ENCODE measurements at regions not wholly inside any gene's neighbourhood (a gene's known extent, or its start where the extent isn't known, plus 50 kb on each side); places are given as distances from the start of the nearest gene placed in this dataset.

DNA sequence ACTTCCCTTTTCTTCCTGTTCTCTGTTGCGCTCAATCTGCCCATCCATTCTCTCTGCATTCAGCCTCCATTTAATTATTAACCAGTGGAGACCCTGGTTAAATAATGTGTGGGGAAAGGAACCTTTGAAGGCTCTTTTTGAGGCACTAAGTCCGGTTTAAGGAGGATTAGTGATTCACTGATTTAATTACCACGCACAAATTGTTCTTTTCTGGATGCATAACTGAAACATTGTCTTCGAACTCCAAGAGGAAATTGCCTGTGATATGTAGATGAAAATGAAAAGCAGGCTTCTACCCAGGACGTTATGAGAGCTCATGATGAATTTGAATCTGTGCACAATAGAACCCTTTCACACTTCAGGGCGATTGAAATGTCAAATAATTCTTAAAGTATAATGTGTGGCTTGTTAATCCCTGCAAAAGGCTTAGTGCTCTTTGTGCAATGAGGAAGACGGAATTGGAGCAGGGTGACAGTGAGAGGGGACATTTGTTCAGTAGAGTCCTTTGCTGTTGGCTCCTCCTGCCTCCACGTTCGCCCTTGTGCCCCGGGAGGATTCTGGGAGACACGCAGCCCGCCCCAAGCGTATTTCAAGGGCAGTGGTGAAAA is 51.1 kb upstream of the ZNF236 start:
- intact Hi-C loops (cut with DNase I): no loop called here
- DNase-seq: no peak

DNA sequence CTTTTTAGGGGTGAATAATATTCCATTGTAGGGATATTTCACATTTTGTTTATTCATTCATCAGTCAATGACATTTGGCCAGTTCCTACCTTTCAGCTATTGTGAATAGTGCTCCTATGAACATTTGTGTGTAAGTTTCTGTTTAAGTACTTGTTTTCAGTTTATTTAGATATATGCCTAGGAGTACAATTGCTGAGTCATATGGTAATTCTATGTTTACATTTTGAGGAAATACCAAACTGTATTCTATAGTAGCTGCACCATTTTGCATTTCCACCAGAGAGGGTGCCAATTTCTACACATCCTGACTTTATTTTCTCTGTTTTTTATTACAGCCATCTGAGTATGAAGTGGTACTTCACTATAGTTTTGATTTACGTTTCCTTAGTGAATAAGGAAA is 54.4 kb upstream of the ZNF236 start:
- intact Hi-C loops (cut with DNase I): no loop called here
- DNase-seq: no peak

DNA sequence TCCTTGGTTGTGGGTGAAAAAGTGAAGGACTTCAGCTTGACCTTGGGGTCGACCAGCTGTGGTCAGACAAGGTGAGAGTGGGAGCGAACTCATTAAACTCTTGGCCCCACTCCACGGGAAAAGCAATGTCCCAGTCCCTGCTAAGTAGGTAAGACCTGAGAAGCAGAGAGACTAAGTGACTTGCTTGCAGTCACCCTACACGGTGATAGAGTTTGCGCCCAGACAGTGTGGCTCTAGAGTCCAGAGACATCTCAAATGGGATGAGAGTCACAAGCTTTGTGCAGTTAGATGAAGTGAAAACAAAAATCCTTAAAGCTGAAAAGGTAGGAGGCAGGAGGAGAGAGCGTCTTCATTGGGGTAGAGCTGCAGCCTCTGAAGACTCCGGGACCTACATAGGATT is 55.9 kb upstream of the ZNF236 start:
- intact Hi-C loops (cut with DNase I): no loop called here
- peak in 1 of 10 donors; percentile 54 for DNase-seq

DNA sequence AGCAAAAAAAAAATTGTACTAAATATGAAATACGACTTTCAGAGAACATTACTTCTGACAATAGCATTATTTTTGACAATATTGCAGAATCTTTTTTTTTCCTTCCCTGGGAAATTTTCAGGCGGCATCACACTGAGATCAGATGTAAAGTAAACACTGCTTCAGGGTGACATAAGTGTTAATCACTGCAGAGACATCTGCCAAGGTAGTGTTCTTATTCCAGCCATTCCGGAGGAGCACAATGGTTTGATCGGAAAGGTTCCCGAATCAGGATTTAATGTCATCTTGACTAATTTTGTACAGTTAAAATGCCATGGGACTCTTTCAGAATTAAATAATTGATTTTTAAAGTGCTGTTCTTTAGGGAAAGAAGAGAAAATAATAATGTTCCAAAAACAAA is 56.7 kb upstream of the ZNF236 start:
- intact Hi-C loops (cut with DNase I): no loop called here
- no peak for DNase-seq

DNA sequence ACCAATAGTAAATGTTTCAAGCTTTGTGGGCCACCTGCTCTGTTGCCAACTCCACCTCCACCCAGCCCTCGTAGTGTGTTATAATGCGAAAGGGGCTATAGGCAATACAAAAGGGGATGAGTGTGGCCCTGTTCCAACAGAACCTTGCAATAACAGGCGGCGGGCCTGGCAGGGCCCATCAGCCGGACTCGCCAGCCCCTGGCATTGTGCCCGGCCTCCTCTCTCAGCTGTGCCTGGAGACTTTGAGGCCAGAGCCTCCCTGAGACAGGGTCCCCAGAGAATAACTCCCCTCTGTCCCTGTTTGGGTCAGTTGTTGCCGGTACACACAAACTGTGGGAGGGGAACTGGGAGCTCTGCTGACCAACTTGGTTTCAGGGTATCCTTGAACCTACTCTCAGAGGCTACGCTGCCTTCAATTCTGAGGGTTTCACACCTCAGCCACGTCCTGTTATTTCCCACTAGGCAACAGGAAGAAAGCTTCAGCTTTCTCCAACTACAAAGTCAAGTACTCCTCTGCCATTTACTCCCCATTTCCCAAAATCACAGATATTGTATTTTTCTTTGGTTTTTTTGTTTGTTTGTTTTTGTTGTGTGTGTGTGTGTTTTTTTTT is 58.0 kb upstream of the ZNF236 start:
- intact Hi-C loops (cut with DNase I): no loop called here
- peak in 3 of 10 donors; percentile 32 to 84 (median 50) for DNase-seq

DNA sequence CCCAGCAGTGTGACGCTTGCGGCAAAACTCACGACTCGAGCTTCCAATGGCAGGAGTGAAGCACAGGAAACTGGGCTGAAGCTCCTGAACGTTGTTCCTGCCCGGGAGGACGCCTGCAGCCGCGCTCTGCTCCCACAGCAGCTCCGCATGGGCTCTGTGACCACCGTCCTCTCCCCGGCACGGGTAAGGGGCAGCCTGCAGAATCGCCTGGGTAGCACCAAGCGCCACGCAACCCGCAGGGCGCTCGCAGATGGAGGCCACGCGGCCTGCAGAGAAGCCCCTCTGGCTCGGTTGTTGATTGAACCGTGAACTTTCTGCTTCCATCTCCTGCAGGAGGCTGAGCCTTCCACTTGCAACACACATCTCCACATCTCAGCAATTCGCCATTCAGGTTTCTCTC is 63.3 kb upstream of the ZNF236 start:
- no peak for DNase-seq
- intact Hi-C loops (cut with DNase I): no loop called here

DNA sequence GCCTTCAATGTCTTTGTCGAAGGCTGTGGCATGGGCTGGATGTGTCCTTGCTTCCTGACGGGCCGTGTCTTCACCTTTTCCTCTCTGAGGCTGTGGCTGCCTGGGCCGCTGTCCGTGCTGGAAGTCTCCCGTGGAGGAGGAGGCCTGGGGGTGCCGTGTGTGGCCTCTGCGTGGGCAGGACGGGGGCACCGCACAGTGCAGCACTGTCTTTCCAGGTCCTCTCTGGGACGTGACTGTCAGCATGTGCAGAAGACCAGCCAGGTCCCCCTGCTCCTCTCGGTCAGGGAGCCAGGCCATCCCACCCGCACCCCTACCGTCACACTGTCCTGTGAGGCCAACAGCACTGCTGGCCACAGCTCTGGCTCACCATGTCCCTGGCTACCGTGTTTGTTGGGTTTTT is 64.4 kb upstream of the ZNF236 start:
- intact Hi-C loops (cut with DNase I): no loop called here
- DNase-seq: no peak

DNA sequence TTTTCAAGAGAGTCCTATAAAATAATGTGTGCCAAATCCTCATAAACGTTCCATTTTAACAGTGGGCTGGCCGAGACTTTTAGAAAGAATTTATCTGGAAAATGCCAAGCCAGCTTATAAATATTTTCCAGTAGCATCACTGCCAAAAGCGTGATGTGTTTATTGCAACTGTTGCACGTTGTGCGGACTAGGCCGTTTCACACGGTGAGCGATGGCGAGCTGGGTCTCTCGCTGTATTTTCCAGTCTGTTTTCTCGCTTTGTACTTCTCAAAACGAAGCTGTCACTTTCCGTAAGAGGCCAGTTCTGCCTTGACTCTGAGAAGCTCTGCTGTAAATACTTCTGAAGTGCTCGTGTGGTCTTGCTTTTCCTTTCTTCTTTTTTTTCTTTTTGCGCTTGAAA is 65.0 kb upstream of the ZNF236 start:
- intact Hi-C loops (cut with DNase I): no loop called here
- no peak for DNase-seq

DNA sequence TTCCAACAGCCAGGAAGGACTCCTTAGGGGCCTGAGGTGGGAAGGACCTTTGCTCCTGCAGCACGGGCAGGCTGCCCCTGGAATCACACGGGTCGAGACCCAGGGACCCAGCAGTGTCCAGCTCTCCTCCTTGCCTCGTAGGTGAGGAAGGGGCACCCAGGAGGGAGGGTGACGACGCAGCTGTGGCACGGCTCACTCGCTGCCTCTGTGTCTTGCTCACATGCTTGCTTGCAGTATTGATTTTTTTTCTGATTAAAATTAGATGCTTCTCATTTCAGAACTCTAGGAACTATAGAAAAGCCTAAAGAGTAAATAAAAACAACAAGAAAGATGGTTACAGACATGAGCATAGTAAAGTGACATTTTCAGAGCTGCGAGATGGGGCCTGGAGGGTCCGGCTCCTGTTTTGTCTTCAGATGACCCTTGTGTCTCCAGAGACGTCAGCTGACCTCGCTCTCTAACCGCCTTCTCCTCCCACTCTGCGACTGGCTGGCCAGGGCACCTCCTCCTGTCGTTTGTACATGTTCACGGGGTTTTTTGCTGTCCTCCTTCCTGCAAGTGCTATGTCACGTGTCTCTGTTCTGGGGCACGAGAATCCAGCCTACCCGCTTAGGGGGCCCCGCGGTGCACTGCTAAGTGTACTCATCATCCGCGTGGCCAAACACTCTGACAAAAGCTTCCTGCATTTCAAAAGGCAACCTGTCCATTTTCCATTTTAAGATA is 65.7 kb upstream of the ZNF236 start:
- intact Hi-C loops (cut with DNase I): no loop called here
- DNase-seq: no peak

DNA sequence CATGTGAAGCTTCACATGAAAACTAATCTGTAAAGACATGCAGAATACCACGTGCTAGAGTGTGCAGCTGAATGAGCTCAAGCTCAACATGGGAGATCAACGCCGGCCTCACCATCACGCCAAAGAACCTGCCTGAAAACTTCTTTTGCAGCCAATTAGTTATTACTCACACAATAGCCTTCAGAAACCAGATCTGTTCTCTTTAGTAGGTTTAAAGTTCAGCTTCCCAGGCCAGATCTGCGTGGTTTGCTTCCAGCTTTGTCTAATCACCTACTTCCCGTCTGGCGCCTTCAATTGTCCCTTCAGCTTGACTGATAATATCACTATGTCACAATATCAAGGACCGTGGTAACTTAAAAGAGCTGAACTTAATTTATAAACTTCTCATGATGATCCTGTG is 68.0 kb upstream of the ZNF236 start:
- intact Hi-C loops (cut with DNase I): no loop called here
- DNase-seq: no peak

DNA sequence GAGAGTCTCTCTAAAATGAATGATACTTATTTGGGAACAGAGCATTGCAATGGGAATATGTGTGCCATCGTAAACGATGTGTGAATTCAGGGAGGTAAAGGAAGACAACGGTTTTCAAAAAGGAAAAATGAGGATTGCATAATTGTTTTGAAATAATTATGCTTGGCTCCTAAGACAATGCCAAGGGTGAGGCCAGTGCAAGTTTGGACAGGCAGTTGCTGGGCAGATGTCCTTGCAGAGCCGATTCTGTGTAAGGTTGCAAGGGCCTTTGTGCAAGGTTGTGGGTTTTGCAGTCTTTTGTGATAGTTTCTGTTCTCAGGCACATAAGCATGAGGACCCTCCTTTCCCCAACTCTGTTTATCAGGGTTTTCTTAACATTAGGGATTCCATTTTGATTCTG is 70.0 kb upstream of the ZNF236 start:
- intact Hi-C loops (cut with DNase I): no loop called here
- DNase-seq: no peak

DNA sequence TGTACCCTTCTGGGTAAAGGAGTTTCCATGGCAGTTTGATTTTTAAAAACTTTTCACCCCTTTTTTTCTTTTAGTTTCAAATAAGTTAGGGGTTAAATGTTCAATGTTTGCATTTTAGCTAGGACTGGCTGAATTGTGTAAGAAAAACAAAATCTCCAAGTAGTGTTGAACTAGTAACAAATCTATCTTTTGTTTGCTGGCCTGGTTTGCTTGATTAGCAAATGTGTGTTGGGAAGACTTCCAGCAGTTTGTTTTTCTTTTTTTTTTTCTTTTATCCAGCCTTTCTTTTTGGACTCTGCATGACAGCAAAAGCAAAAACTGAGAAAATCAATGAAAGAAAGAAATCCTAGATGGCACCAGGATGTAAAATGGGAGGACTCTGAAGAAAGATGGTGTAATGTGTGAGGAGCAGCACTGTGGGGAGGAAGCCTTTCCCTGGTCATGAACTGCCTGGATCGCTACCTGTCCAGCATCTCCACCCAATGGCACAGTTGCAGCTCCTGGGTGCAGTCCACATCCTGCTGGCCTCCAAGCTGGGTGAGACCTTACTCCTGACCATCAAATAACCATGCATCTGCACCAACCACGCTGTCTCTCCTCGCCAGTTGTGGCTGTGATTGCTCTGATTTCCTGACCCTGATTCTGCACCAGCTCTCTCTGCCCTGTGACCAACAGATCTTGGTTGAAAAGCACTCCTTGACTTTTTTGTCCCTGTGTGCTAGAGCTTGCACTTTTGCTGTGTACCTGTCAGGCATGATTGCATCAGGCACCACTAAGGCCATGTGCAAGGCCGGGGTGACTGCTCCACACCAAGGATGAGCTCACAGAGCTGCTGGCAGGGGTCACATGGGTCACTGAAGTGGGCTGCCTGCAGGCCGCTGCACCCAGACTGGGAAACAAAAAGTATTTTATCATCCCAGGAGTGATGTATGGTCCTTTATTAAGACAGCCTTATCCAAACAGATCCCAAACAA is 71.2 kb upstream of the ZNF236 start:
- intact Hi-C loops (cut with DNase I): no loop called here
- no peak for DNase-seq

DNA sequence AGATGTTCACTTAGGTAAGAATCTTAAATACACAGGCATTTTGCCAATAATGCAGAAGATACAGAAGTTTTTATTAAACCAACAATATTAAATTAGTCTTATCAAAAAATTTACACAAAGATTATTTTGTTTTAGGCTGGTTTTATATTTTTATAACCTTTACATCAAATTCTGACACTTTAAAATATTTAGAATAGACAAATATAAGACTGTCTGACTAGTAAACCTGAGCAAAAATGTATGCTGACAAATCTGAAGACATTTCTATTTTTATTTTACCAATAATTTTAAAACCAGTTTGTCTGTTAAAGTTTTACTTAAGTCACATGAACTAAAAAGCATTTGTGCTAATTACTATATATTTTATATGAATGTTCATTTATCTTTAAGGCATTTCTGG is 72.1 kb upstream of the ZNF236 start:
- intact Hi-C loops (cut with DNase I): no loop called here
- no peak for DNase-seq

DNA sequence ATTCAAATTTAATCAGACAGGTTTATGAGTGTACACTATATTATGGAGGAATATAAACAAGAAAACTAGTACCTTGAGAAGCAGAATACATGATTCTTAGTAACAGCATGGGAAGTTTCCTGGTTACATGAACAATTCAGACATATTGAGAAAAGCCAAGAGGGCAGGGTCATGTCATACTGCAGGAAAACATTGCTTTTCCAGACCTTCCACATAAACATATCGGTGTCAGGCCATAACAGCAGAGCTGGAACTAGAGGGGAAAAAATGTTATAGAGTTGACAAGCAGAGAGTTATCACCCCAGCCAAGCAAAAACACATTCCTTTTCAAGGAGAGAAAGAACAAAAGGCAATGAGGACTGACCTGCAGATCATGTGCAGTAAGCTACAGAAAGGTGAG is 74.7 kb upstream of the ZNF236 start:
- intact Hi-C loops (cut with DNase I): no loop called here

DNA sequence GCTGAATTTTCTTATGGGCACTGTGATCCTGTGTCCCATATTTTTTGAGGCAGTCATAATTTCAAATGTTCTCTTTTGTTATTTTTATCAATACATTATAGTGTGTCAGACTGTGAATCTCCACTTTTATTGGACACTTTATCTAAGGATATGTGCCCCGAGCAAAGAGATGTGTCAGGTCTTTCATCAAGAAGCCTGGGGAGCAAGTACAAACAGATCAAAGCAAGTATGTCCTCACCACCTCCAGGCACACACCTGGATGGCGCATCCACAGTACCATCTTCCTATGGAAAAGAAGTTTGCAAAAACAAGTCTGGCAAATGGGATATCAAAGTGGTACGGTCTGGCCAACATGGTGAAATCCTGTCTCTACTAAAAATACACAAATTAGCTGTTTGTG is 81.0 kb upstream of the ZNF236 start:
- intact Hi-C loops (cut with DNase I): no loop called here
- no peak for DNase-seq

More for the DNA sequence above, 74.7 kb upstream of the ZNF236 start:
- DNase-seq: no peak

DNA sequence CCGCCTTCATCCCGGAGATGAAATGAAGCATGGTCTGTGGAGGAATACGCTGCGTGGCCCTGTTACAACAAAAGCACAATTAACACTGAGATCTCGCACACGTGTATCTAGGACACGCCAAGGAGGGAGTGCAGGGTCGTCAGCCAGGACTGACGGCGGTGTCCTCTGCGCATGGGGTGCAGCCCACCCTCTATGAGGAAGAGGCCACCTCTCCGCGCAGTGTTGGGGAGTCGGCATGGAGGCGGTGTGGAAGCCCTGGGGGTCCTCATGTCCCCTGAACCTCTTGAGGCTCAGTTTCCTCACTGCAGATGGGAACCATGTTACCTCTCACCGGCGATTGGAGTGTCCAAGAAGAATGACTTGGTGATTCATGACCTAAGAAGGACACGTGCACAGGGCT is 86.0 kb upstream of the ZNF236 start:
- DNase-seq: peak in 1 of 10 donors; percentile 67
- intact Hi-C loops (cut with DNase I): no loop called here

DNA sequence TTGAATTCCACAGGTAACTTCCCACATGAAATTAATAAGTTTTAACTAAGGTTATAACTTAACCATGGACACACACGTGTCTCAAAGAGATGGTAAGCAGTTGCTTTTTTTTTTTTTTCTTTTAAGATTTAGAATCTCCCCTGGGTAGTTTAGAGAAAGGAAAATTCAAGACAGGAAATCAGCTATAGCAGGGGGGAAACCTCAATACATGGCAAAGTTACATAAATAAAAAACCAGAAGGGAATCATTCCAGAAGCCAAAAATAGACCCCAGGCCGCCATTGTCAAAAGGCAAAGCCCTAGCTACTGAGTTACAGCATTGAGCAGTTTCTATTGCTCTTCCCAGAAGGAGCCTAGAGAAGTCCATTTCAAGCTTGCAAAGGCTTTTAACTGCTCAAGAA is 91.5 kb upstream of the ZNF236 start:
- DNase-seq: no peak
- intact Hi-C loops (cut with DNase I): no loop called here

DNA sequence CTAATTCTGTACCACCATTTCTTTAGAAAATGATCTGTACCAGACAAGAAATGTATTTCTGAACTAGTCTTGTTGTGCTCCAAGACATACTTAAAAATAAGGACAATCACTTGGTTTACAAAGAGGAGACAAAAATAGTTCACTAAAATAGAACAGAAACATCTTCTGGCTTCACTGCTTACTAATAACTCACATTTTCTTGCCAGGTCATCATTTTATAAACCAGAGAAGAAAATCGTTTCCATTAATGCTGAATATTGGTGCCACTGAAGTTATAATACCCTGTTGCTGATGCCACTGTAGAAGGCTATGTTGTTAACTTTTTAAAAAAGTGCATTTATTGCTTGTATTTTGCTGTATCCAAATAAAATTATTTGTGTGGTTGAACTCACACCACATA is 94.8 kb upstream of the ZNF236 start:
- intact Hi-C loops (cut with DNase I): no loop called here
- DNase-seq: no peak

DNA sequence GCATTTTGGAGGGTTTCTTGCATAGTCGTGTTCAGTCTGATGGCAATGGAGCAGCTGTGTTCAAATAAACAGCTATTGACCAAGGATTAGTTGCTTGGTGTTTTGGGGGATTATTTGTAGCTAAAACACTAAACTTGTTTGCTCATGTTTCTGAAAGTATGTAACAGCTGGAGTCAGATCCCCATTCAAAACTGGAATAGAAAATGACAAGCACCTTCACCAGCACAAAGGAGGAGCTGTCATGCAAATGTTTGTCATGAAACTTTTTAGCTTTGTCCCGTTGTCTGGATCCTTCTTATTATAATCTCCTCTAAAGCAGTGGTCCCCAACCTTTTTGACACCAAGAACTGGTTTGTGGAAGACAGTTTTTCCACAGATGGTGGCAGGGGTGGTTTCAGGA is 96.9 kb upstream of the ZNF236 start:
- intact Hi-C loops (cut with DNase I): no loop called here

DNA sequence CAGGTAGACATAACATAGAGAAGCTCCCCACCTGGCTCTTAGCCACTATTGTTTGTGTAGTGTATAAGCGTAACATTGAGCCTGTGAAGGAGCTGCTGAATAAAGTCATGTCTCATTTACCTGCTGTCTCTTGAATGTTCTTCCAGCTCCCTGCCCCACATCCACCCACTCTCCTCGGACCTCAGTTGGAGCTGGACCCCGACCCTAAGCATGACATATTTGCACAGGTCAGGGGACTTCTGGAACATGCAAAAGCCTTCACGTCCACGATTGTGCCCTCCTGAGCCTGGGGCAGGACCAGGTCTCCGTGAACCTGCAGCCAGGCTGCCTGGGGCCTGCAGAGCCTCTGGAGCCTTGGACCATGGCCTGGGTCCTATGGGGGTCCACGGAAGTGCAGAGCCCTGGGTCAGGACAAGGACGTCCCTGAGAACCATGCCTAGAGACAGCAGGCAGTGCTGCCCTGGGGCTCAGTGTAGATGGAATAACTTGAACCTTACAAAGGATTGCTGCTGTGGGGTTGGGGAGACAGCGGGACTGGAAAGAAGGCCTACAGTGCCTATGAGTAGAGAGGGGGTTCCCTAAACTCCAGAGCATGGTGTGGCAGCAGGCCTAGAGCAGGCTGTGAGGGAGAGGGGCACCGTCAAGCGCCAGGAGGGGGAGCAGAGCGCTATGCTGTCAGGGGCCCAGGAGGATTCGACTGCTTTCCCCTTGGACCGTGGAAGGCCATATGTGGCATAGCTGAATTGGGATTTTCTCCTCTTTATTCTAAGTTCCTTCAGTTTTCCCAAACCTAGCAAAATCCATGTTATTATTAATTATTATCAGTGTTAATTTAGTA is 99.9 kb upstream of the ZNF236 start:
- DNase-seq: no peak
- intact Hi-C loops (cut with DNase I): no loop called here

More for the DNA sequence above, 96.9 kb upstream of the ZNF236 start:
- DNase-seq: no peak

Measured in posterior cingulate gyrus (tissue), 11 donors.